ENCODE measurements at regions not wholly inside any gene's neighbourhood (a gene's known extent, or its start where the extent isn't known, plus 50 kb on each side); places are given as distances from the start of the nearest gene placed in this dataset.

DNA sequence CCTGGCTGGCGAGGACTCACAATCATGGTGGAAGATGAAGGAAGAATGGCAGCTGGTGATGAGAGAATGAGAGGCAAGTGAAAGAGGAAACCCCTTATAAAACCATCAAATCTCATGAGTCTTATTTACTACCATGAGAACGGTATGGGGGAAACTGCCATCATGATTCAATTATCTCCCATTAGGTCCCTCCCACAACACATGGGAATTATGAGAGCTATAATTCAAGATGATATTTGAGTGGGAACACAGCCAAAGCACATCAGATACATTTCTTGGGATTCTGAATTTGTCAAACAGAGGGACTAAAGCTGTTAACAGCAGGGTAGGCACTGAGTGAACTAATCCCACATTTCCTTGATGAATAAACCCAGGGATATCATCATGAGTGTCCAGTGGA, 116.2 kb upstream of the PLCB4 start:
- no peak for DNase-seq (ENCODE audit: low read depth)
- no peak overlapping the region for H3K4me3 ChIP-seq (ENCODE audit: low read length)
- TF ChIP-seq, protein P1, sequence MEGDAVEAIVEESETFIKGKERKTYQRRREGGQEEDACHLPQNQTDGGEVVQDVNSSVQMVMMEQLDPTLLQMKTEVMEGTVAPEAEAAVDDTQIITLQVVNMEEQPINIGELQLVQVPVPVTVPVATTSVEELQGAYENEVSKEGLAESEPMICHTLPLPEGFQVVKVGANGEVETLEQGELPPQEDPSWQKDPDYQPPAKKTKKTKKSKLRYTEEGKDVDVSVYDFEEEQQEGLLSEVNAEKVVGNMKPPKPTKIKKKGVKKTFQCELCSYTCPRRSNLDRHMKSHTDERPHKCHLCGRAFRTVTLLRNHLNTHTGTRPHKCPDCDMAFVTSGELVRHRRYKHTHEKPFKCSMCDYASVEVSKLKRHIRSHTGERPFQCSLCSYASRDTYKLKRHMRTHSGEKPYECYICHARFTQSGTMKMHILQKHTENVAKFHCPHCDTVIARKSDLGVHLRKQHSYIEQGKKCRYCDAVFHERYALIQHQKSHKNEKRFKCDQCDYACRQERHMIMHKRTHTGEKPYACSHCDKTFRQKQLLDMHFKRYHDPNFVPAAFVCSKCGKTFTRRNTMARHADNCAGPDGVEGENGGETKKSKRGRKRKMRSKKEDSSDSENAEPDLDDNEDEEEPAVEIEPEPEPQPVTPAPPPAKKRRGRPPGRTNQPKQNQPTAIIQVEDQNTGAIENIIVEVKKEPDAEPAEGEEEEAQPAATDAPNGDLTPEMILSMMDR (conservative IDR thresholded peaks at IDR 0.05; ENCODE audit: low read depth, low read length): no peak

DNA sequence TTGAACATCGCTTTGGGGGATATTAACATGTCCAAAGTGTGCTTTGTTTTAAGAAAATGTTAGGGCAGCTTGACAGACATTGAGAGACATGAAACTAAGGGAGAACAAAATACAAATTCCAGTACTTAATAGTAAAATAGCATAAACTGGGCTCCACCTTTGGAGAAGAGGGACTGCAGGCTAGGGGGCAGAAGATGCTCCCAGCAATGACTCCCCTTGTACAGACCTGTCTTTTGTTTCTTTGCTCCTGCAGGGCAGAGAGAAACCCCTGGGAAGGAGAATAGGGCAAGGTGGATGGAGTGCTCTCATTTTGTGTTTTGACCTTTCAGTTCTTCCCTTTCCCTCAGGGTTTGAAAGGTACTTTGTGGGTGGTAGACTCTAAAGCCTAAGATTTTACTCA, 115.6 kb upstream of the PLCB4 start:
- DNase-seq (ENCODE audit: low read depth): no peak
- TF ChIP-seq, protein P1 (conservative IDR thresholded peaks at IDR 0.05; ENCODE audit: low read depth, low read length): no peak
- H3K4me3 ChIP-seq (ENCODE audit: low read length): no peak overlapping the region

DNA sequence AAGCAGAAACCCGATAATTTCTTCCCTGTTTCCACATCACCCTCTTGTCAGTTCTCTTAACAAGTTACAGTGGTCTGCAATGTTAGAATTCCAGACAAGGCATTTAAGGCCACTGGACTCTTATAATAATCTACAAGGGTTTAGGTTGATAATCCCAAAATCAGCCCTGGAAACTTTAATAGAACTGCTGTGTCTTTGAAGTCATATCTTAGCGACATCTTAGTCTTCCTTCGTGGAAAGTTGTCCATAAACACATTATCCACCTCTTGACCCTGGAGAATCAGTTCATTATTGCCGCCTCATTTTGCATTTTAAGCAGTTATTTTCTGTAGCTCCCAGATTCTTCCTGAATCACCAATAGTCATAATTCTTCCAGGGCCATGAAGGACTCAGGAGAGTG, 108.6 kb upstream of the PLCB4 start:
- TF ChIP-seq, protein P1 (conservative IDR thresholded peaks at IDR 0.05; ENCODE audit: low read depth, low read length): no peak
- DNase-seq (ENCODE audit: low read depth): no peak
- H3K4me3 ChIP-seq (ENCODE audit: low read length): no peak overlapping the region

DNA sequence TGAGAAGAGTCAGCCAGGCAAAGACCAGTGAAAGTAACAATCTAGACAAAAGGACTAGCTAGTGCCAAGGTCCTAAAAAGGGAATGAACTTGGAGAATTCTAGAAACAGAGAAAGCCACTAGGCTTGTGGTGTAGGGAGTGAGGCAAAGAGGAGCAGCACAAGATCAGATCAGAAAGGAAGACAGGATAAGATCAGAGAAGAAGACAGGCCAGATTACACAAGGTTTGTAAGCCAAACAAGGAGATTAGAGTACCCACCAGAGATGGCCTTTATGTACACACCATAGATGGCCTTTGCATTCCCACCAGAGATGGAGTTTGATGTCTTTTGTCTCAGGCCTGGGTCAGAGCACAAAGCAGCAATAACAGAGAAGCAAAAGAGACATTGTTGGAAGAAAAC, 105.6 kb upstream of the PLCB4 start:
- no peak overlapping the region for H3K4me3 ChIP-seq (ENCODE audit: low read length)
- no peak for DNase-seq (ENCODE audit: low read depth)
- TF ChIP-seq, protein P1 (conservative IDR thresholded peaks at IDR 0.05; ENCODE audit: low read depth, low read length): no peak

DNA sequence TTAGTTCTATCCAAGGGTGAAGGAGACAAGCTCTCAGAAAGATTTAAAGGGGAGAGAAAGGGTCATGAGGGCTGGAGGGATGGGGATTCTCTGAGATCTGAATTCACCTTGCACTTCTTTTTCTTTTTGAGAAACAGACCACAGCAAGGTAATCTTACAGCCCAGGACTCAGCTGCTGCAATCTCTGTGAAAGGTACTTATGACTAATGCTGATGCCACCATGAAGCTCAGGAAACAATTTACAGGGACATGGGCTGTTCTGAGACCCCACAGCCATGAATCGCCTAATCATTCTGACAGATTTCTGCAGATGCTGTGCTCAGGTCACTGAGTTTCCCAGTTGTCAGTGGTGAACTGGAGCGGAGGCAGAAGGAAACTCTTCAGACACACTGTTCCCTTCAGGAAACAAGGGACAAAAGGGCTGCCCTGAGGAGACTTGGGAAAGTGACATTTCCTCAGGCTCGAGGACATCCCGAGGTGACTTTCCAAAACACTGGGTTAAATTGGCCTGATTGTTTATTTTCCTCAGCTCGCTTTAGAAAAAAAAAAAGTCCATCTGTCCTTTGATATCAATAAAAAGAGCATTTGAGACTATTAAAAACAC, 103.8 kb upstream of the PLCB4 start:
- no peak overlapping the region for H3K4me3 ChIP-seq (ENCODE audit: low read length)
- no peak for DNase-seq (ENCODE audit: low read depth)
- TF ChIP-seq, protein P1 (conservative IDR thresholded peaks at IDR 0.05; ENCODE audit: low read depth, low read length): no peak

DNA sequence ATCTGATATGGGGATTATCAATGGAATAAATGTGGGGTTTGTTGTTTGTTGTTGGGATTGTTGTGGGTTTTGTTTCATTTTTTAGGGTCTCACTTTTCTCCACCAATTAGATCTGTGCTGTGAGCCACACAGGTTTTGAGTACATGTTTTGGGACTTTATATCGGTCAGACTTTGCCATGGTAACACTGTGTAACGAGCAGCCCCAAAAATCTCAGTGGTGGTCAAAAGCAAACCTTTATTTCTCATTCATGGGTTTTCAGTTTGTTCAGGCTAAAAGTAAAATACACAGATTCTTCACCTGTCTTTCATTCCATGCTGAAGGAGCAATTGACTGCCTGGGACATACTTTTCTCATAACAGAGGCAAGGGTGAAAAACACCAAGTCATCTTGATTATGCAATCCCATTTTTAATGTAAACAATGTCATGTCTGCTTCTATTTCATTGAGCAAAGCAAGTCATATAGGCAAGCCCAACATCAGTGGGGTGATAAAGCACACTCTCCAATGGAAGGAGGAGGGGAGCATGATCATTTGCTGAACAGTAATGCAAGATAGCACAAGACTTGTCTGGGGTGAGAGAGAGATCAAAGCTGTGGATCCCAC, 101.1 kb upstream of the PLCB4 start:
- TF ChIP-seq, protein P1 (conservative IDR thresholded peaks at IDR 0.05; ENCODE audit: low read depth, low read length): no peak
- no peak overlapping the region for H3K4me3 ChIP-seq (ENCODE audit: low read length)
- DNase-seq (ENCODE audit: low read depth): no peak

DNA sequence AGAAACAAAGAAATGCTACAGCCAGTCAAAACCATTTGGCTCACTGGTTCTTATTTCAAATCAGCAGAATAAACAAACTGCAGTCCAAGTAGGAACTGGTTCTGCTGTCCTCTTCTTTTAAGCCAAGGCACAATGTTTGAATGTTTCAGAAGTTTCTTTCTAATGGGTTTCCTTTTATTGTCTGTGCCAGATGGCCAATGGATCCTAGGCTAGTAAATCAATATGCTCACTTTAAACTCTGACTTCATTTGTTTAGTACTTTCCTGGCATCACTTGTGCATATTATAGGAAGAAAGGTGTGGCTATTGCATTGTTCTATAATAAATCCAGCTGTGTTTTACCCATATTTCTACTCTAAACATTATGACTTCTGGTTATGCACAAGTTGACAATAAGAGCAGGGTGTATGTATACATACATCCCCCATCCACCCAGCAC, 99.7 kb upstream of the PLCB4 start:
- H3K4me3 ChIP-seq (ENCODE audit: low read length): no peak overlapping the region
- TF ChIP-seq, protein P1 (conservative IDR thresholded peaks at IDR 0.05; ENCODE audit: low read depth, low read length): no peak
- no peak for DNase-seq (ENCODE audit: low read depth)
